Embryonic facial prominence (tissue), 1 donor: ENCODE measurements at regions not wholly inside any gene's neighbourhood (a gene's known extent, or its start where the extent isn't known, plus 50 kb on each side); places are given as distances from the start of the nearest gene placed in this dataset.

Experiments used
- DNase-seq: peaks from one replicate; pipeline ENCODE4 v3.0.0-alpha.2; 2016; ENCODE audit errors: extremely low spot score

- DNase-seq: no peak
These were observed 290.4 kb upstream of the MON1B start for GRCh38 chr16:76900285-76901263.

DNA sequence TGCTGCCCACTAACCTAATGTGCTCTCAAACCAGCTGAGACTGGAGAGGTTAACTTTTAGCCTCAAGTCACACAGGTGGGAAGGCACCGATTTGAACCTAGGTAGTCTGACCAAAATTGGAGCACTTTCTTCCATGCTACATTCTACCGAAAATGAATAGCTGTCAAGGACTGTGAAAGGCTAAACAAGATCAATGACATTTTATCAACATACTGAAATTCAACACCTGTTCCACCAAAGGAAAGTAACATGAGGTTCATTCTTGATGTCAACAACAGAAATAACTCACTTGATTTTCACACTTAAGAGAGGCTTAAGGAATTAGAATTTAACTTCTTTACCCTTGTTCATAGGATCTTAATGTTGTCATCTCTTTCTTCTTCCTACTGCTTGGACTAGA lies 284.4 kb upstream of the MON1B start:
- no peak for DNase-seq

- DNase-seq: no peak
These were observed 280.1 kb upstream of the MON1B start for GRCh38 chr16:76910931-76911330.

DNA sequence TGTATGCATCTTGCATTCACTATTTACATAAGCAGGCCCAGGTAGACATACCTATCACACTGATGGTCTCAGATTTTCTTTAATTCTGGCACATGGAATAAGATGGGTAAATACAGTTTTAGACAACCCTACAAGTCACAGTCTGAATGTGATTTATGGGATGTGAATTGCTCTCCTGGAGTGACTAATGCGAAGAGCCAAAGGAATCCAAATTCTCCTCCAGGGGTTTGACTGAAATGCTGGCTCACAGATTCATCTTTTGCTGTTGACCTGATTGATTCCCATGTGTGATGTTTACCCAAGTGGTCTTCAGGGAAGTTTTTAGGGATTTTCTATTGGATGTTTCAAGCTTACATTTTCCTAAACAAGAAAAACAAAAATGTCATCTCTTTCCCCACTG lies 277.9 kb upstream of the MON1B start:
- DNase-seq: no peak

GRCh38 chr16:76926042-76926441 lies 264.9 kb upstream of the MON1B start:
- no peak for DNase-seq

- DNase-seq: no peak
These were observed 264.4 kb upstream of the MON1B start for GRCh38 chr16:76926595-76926994.

DNA sequence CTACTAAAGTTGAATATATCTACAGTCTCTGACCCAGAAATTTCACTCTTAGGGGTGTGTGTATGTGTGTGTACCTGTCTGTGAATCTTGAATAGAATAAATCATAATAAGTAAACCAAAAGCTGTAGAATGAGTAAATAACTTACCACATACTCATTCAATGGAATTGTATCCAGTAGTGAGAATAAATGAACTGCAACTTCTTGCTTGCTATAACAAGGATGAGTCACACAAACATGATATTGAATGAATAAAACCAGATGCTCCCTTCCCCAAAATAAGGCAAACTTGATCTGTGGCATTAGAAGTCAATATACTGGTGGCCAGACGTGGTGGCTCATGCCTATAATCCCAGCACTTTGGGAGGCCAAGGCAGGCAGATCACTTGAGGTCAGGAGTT lies 259.8 kb upstream of the MON1B start:
- no peak for DNase-seq

- no peak for DNase-seq
These were observed 258.3 kb upstream of the MON1B start for GRCh38 chr16:76932541-76933211.

GRCh38 chr16:76940251-76940650 lies 250.7 kb upstream of the MON1B start:
- no peak for DNase-seq

DNA sequence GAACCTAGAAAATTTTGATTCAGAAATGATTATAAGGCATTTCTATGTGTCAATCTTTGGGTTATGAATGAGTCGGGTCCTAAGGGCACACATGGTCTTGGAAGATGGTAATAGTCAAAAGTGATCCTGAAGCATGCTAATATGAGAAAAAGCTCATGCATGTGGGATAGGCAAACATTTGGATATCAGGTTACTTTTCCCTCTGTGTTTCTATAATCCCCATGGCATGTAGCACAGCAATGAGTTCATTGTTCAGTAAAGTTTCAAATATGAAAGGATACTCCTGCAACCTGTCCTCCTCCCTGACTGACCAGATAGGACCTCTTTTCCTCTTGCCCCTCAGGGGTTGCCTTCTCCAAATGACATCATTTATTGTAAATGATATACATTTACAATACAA lies 249.9 kb upstream of the MON1B start:
- no peak for DNase-seq

- no peak for DNase-seq
These were observed 248.9 kb upstream of the MON1B start for GRCh38 chr16:76942089-76942488.

GRCh38 chr16:76943921-76944320 lies 247.1 kb upstream of the MON1B start:
- no peak for DNase-seq

GRCh38 chr16:76946879-76947278 lies 244.1 kb upstream of the MON1B start:
- no peak for DNase-seq

- peak; percentile 16 for DNase-seq
These were observed 243.2 kb upstream of the MON1B start for GRCh38 chr16:76947749-76948148.

DNA sequence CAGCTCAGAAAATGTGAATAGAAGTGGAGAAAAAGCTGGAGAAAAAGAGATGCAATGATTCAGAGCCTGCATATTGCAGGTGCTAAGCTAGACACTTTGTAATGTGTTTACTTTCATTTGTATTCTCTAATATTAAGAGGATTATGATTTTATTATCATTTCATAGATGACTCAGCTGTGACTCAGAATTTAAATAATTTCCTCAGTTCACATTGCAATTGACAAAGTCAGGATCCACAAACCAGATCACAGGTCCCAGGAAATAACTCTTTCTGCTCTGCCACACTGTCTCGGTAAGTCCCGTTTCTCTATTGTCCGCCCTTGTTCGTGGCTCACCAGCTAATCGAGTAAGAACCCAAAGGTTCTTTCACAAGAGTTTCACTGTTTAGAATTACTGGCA lies 235.4 kb upstream of the MON1B start:
- DNase-seq: no peak

DNA sequence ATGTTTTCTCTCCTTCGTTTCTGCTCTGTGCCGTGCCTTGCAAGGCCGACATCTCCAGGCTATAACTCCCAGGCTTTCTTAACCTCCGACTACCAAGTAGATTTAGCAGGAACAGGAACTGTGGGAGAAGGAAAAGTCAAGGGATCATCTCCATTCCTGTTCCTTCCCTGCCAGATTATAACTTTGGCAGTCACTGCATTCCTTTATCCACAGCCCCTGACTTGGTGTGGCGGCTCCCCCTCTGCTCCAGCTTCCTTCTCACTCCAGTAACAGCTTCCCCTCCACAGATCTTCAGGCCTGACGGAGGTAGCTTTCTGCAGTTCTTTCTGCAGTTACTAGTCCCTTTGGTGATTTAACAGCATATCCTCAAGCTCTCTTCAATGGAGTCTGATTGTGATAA lies 234.6 kb upstream of the MON1B start:
- no peak for DNase-seq

GRCh38 chr16:76956841-76957240 lies 234.1 kb upstream of the MON1B start:
- no peak for DNase-seq

GRCh38 chr16:76959166-76959565 lies 231.8 kb upstream of the MON1B start:
- DNase-seq: no peak

GRCh38 chr16:76963614-76964315 lies 227.2 kb upstream of the MON1B start:
- DNase-seq: no peak

GRCh38 chr16:76964464-76965154 lies 226.4 kb upstream of the MON1B start:
- no peak for DNase-seq

DNA sequence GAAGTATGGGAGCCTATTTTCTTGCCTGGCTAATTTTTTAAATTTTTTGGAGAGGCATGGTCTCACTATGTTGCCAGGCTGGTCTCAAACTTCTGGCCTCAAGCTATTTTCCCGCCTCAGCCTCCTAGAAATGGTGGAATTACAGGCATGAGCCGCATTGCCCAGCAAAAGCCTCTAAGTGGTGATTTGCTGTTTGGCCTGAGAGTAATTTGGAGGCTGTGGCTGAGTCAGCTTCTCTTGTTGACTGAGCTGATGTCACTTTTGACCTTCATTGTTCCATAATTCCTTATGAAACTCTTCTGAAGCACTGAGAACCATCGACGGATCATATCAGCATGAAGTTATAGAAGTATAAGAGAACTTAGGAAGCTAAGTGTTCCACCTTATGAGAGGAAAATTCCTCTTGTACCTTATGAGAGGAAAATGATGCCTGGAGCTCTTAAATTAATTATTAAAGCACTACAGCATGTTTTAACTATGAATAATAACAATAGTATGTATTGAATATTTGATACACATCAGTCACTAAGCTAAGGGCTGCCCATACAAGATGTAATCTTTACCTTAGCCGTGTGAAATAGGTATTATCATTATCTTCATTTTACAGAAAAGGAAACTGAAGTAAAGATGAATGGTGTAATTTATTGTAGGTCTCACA lies 220.8 kb upstream of the MON1B start:
- DNase-seq: no peak
